ENCODE measurements at regions not wholly inside any gene's neighbourhood (a gene's known extent, or its start where the extent isn't known, plus 50 kb on each side); places are given as distances from the start of the nearest gene placed in this dataset.

DNA sequence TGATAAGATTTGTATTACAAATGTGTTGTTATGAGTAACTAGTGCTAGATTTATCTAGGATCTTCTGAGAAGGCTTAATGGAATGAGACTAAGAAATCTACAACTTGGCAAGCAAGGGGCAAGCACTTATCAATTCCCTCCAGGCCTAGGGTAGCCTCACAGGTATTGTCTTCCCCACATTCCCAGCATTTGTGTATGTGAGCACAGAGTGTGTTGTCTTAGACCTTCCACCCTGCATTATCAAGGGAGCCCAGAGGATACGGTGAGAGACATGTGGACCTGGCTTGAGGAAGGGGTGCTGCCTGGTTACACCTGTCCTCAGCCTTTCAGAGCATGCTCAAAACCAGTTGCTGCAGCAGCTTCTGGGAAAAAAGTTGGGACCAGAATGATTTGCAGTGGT, 327.2 kb downstream of the MRPL39 start:
- Histone ChIP-seq H3K9ac (ENCODE audit: low read length) (no peak overlapping the region), H3K27ac (ENCODE audit: low read length) (no peak overlapping the region), H3K4me2 (ENCODE audit: low read length) (no peak overlapping the region), H3K79me2 (replicated peaks; ENCODE audit: insufficient read depth, low read length) (no peaks in the 10 kb centered on the region), H3K36me3 (ENCODE audit: insufficient read depth, low read length) (no peaks in the 10 kb centered on the region), H4K20me1 (ENCODE audit: insufficient read depth) (no peaks in the 10 kb centered on the region), H3K9me2 (ENCODE audit: insufficient read depth, low read length) (no peaks in the 10 kb centered on the region), H3K9me3 (ENCODE audit: low read length) (no peaks in the 10 kb centered on the region), H3F3A (ENCODE audit: insufficient read depth, low read length, poor library complexity, severe bottlenecking) (no peaks in the 10 kb centered on the region), H3K4me3 (ENCODE audit: low read length) (no peak overlapping the region), H2AFZ (ENCODE audit: low read depth, low read length) (no peak overlapping the region), H3K27me3 (ENCODE audit: insufficient read depth, low read depth, low read length) (no peaks in the 10 kb centered on the region)
- TF ChIP-seq CTCF (IDR thresholded peaks at IDR 0.05; ENCODE audit: poor library complexity, severe bottlenecking), result no peak
- TF ChIP-seq SMC3 (conservative IDR thresholded peaks at IDR 0.05; ENCODE audit: poor library complexity), result no peak
- no peak for TF ChIP-seq MXI1 (conservative IDR thresholded peaks at IDR 0.05; ENCODE audit: poor library complexity, severe bottlenecking)
- TF ChIP-seq, protein P1, sequence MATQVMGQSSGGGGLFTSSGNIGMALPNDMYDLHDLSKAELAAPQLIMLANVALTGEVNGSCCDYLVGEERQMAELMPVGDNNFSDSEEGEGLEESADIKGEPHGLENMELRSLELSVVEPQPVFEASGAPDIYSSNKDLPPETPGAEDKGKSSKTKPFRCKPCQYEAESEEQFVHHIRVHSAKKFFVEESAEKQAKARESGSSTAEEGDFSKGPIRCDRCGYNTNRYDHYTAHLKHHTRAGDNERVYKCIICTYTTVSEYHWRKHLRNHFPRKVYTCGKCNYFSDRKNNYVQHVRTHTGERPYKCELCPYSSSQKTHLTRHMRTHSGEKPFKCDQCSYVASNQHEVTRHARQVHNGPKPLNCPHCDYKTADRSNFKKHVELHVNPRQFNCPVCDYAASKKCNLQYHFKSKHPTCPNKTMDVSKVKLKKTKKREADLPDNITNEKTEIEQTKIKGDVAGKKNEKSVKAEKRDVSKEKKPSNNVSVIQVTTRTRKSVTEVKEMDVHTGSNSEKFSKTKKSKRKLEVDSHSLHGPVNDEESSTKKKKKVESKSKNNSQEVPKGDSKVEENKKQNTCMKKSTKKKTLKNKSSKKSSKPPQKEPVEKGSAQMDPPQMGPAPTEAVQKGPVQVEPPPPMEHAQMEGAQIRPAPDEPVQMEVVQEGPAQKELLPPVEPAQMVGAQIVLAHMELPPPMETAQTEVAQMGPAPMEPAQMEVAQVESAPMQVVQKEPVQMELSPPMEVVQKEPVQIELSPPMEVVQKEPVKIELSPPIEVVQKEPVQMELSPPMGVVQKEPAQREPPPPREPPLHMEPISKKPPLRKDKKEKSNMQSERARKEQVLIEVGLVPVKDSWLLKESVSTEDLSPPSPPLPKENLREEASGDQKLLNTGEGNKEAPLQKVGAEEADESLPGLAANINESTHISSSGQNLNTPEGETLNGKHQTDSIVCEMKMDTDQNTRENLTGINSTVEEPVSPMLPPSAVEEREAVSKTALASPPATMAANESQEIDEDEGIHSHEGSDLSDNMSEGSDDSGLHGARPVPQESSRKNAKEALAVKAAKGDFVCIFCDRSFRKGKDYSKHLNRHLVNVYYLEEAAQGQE (IDR thresholded peaks at IDR 0.05; ENCODE audit: borderline replicate concordance), result no peak
- no peak for TF ChIP-seq TAF1 (IDR thresholded peaks at IDR 0.05; ENCODE audit: low read depth)
- TF ChIP-seq EP300 (conservative IDR thresholded peaks at IDR 0.05; ENCODE audit: poor library complexity, severe bottlenecking), result no peak
- no peak for TF ChIP-seq POLR2AphosphoS5 (IDR thresholded peaks at IDR 0.05)
- no peak for TF ChIP-seq RAD21 (conservative IDR thresholded peaks at IDR 0.05)
- TF ChIP-seq EZH2 (IDR thresholded peaks at IDR 0.05; ENCODE audit: borderline replicate concordance, insufficient read depth, low read length, poor library complexity, severe bottlenecking), result no peak

DNA sequence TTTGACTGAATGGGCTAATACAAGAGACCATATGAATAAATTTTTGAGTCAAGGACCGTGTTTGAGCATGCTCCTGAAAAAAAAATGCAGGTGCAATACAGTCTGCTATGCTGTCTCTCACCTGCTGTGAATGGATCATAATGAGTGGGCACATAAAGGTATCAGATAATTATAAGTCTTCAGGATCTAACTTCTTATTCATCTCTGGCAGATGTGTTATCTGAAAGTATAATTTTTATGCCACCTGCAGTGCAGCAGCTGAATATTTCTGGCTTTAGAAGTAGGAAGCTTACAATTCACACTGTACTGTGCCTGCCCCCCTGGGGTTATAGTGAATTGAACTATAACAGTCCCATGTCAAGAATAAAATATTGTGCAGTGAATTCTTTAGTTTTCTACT, 333.3 kb downstream of the MRPL39 start:
- no peak overlapping the region for H2AFZ ChIP-seq (ENCODE audit: low read depth, low read length)
- H3K4me2 ChIP-seq (ENCODE audit: low read length), result no peak overlapping the region
- H3K27ac ChIP-seq (ENCODE audit: low read length), result no peak overlapping the region
- H3K27me3 ChIP-seq (ENCODE audit: insufficient read depth, low read depth, low read length), result no peaks in the 10 kb centered on the region
- H3K9ac ChIP-seq (ENCODE audit: low read length), result no peak overlapping the region
- H3K79me2 ChIP-seq (replicated peaks; ENCODE audit: insufficient read depth, low read length), result no peaks in the 10 kb centered on the region
- H3K4me3 ChIP-seq (ENCODE audit: low read length), result no peak overlapping the region
- H3K36me3 ChIP-seq (ENCODE audit: insufficient read depth, low read length), result no peaks in the 10 kb centered on the region
- no peaks in the 10 kb centered on the region for H3K9me2 ChIP-seq (ENCODE audit: insufficient read depth, low read length)
- no peaks in the 10 kb centered on the region for H4K20me1 ChIP-seq (ENCODE audit: insufficient read depth)
- H3F3A ChIP-seq (ENCODE audit: insufficient read depth, low read length, poor library complexity, severe bottlenecking), result no peaks in the 10 kb centered on the region
- H3K9me3 ChIP-seq (ENCODE audit: low read length), result no peaks in the 10 kb centered on the region
- TF ChIP-seq SMC3 (conservative IDR thresholded peaks at IDR 0.05; ENCODE audit: poor library complexity) (no peak), EP300 (conservative IDR thresholded peaks at IDR 0.05; ENCODE audit: poor library complexity, severe bottlenecking) (peak; percentile 77), RAD21 (conservative IDR thresholded peaks at IDR 0.05) (peak; percentile 42), POLR2AphosphoS5 (IDR thresholded peaks at IDR 0.05) (peak; percentile 74), CTCF (IDR thresholded peaks at IDR 0.05; ENCODE audit: poor library complexity, severe bottlenecking) (peak; percentile 35)

Data from neural cell (in vitro differentiated cells).